ENCODE measurements at regions not wholly inside any gene's neighbourhood (a gene's known extent, or its start where the extent isn't known, plus 50 kb on each side); places are given as distances from the start of the nearest gene placed in this dataset.

GRCh38 chr4:141783770-141784169, 147.4 kb downstream of the IL15 start:
- DNase-seq = no peak

- DNase-seq = no peak
Measured at GRCh38 chr4:141786946-141787345, 150.6 kb downstream of the IL15 start.

GRCh38 chr4:141788169-141788915, 152.0 kb downstream of the IL15 start:
- DNase-seq = no peak

GRCh38 chr4:141789716-141790115, 153.3 kb downstream of the IL15 start:
- no peak for DNase-seq

- no peak for DNase-seq
Measured at GRCh38 chr4:141792164-141792563, 155.8 kb downstream of the IL15 start.

- no peak for DNase-seq
Measured at GRCh38 chr4:141797966-141798365, 161.6 kb downstream of the IL15 start.

- no peak for DNase-seq
Measured at GRCh38 chr4:141801558-141801957, 165.2 kb downstream of the IL15 start.

GRCh38 chr4:141802333-141802732, 165.9 kb downstream of the IL15 start:
- DNase-seq = peak; percentile 52

GRCh38 chr4:141804836-141805235, 168.5 kb downstream of the IL15 start:
- no peak for DNase-seq

GRCh38 chr4:141807103-141807891, 170.9 kb downstream of the IL15 start:
- DNase-seq = no peak

GRCh38 chr4:141810038-141810711, 173.8 kb downstream of the IL15 start:
- peak; percentile 13 for DNase-seq

GRCh38 chr4:141810712-141811375, 174.5 kb downstream of the IL15 start:
- DNase-seq = peak; percentile 9

- peak; percentile 12 for DNase-seq
Measured at GRCh38 chr4:141812158-141812557, 175.8 kb downstream of the IL15 start.

- DNase-seq = peak; percentile 44
Measured at GRCh38 chr4:141814499-141814898, 178.1 kb downstream of the IL15 start.

- no peak for DNase-seq
Measured at GRCh38 chr4:141815646-141816045, 179.3 kb downstream of the IL15 start.

GRCh38 chr4:141826260-141826659, 189.9 kb downstream of the IL15 start:
- DNase-seq = no peak

- no peak for DNase-seq
Measured at GRCh38 chr4:141833209-141833608, 196.8 kb downstream of the IL15 start.

- DNase-seq = no peak
Measured at GRCh38 chr4:141840299-141840986, 204.1 kb downstream of the IL15 start.

- no peak for DNase-seq
Measured at GRCh38 chr4:141843136-141843535, 206.8 kb downstream of the IL15 start.

GRCh38 chr4:141845901-141846300, 209.5 kb downstream of the IL15 start:
- DNase-seq = no peak

- DNase-seq = no peak
Measured at GRCh38 chr4:141849367-141849766, 213.0 kb downstream of the IL15 start.

GRCh38 chr4:141849778-141850177, 213.4 kb downstream of the IL15 start:
- no peak for DNase-seq

Data from eye (tissue), 1 donor.